ENCODE measurements at regions not wholly inside any gene's neighbourhood (a gene's known extent, or its start where the extent isn't known, plus 50 kb on each side); places are given as distances from the start of the nearest gene placed in this dataset.

GRCh38 chr12:60101715-60102114, 505.9 kb downstream of the SLC16A7 start:
- TF ChIP-seq CTCF (IDR thresholded peaks at IDR 0.05; ENCODE audit: control insufficient read depth, extremely low read depth, insufficient read depth) = no peak
- no peak overlapping the region for H3K4me3 ChIP-seq (ENCODE audit: low read depth, low read length)
- DNase-seq (ENCODE audit: low read depth) = no peak

- H3K4me3 ChIP-seq (ENCODE audit: low read depth, low read length) = no peak overlapping the region
Observed at GRCh38 chr12:60106214-60106613, 510.4 kb downstream of the SLC16A7 start.

GRCh38 chr12:60107992-60108391, 512.2 kb downstream of the SLC16A7 start:
- TF ChIP-seq CTCF (IDR thresholded peaks at IDR 0.05; ENCODE audit: control insufficient read depth, extremely low read depth, insufficient read depth) = no peak
- H3K4me3 ChIP-seq (ENCODE audit: low read depth, low read length) = no peak overlapping the region
- DNase-seq (ENCODE audit: low read depth) = no peak

More at GRCh38 chr12:60106214-60106613, 510.4 kb downstream of the SLC16A7 start:
- DNase-seq (ENCODE audit: low read depth) = no peak
- TF ChIP-seq CTCF (IDR thresholded peaks at IDR 0.05; ENCODE audit: control insufficient read depth, extremely low read depth, insufficient read depth) = peak; percentile 40

DNA sequence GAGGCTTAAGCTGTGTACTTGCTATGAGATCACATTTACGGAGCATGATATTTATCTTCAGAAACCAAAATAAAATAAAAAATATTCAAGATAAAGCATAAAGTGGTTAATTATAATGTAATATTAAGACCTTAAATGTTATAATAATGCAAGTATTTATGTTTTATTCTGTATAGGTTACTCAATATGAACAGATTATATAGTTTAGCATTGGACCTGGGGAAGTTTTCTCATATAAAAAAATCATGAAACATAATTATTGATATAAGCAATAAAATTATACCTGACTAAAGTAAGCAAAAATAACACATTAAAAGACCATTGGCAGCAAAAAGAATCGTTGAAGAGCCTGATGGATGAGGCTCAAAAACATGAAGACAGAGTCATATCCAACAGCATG, 516.2 kb downstream of the SLC16A7 start:
- no peak for TF ChIP-seq CTCF (IDR thresholded peaks at IDR 0.05; ENCODE audit: control insufficient read depth, extremely low read depth, insufficient read depth)
- no peak overlapping the region for H3K4me3 ChIP-seq (ENCODE audit: low read depth, low read length)
- DNase-seq (ENCODE audit: low read depth) = no peak

DNA sequence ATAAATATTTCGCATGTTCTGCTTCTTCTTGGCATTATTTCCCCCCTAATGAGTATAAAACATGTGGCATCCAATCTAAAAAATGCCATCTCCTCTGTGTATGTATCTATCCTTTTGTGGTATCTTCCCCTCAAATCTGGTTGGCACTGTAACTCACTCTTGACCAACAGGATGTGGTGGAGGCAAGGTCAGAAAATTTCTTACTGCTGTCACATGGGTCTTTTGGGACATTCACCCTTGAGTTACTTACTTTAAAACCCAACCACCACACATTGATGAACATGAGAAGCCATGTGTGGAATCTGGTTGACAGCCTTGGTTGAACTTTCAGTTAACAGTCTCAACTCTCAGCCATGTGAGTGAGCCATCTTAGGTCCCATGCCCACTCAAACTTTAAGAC, 516.9 kb downstream of the SLC16A7 start:
- no peak for TF ChIP-seq CTCF (IDR thresholded peaks at IDR 0.05; ENCODE audit: control insufficient read depth, extremely low read depth, insufficient read depth)
- H3K4me3 ChIP-seq (ENCODE audit: low read depth, low read length) = no peak overlapping the region
- no peak for DNase-seq (ENCODE audit: low read depth)

- DNase-seq (ENCODE audit: low read depth) = no peak
- no peak overlapping the region for H3K4me3 ChIP-seq (ENCODE audit: low read depth, low read length)
- no peak for TF ChIP-seq CTCF (IDR thresholded peaks at IDR 0.05; ENCODE audit: control insufficient read depth, extremely low read depth, insufficient read depth)
Observed at GRCh38 chr12:60114169-60114568, 518.3 kb downstream of the SLC16A7 start.

DNA sequence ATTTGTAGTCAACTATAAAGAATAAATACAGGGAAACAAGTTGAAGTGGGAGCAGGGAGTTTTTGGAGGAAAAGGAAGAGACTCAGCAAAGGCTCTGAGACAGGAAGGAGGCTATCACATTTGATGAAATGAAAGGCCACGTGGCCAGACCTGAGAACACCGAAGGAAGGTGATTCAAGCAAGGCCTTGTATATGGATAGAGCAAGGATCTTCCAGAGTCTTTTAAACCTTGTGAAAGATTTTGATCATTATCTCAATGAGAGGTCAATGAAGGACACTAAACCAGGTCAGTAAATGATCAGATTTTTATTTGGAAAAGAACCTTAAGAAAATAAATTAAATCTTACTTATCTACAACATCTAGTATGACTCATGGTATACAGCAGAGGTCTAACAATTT, 523.5 kb downstream of the SLC16A7 start:
- peak; percentile 34 for DNase-seq (ENCODE audit: low read depth)
- TF ChIP-seq CTCF (IDR thresholded peaks at IDR 0.05; ENCODE audit: control insufficient read depth, extremely low read depth, insufficient read depth) = no peak
- no peak overlapping the region for H3K4me3 ChIP-seq (ENCODE audit: low read depth, low read length)
